Posterior vena cava (tissue), 2 donors: ENCODE measurements at regions not wholly inside any gene's neighbourhood (a gene's known extent, or its start where the extent isn't known, plus 50 kb on each side); places are given as distances from the start of the nearest gene placed in this dataset.
"Not testable (repeated sequence)": the region's sequence is repeated elsewhere in the genome, so short reads cannot be mapped to it uniquely, and the experiment has no call there.

ENCODE experiments used
- DNase-seq: peaks from one replicate; pipeline ENCODE4 v3.0.0-alpha.2; 2020; ENCODE audit warnings: low spot score
- intact Hi-C, 2 donors: fragments of 100-400 bp; cut with DNase I; formaldehyde crosslinking; loops; one replicate each; pipeline versions ENCODE4 v1.14.1 to v1.14.2; 2022 to 2023
- donor health status: DM: yes; HTN: yes; CAD: no.
- donor health status: DM: yes; HTN: yes; CAD: no.

DNA sequence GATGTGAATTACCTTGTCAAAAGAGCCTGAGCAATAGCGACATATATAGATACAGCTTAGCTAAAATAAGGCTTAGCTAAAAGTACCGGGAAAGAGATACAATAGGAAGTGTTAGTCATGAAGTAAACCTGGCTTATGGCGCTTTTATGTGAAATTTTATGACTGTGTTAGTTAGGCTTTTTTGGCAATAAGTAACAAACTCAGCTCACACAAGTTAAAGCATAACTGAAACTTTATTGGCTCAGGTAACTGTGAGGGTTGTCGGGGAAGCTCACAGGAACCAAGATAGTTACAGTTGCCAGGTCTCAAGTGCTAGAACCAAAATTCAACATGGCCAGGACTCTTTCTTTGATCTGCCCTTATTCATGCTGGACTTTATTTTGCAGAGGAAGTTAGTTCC, 925.0 kb upstream of the GYPC start:
- intact Hi-C loops, result no loop called here
- DNase-seq, result no peak

DNA sequence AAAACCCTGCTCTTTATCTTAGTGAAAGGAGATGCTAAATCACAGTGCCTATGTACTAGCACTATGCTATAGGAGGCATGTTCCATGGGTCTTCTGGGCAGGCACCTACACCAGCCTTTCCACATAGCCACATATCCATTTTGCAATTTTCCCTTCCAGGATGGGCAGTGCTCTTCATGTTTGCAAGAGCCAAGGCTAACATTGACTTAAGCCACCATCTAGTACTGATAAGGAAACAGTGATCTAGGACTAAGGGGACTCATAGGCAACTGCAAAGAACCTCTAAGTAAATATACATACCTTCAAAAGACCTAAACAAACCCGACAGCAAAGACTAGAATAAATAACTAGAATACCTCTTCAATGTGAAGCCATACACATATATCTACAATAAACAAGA, 919.7 kb upstream of the GYPC start:
- no peak for DNase-seq
- intact Hi-C loops, result no loop called here

DNA sequence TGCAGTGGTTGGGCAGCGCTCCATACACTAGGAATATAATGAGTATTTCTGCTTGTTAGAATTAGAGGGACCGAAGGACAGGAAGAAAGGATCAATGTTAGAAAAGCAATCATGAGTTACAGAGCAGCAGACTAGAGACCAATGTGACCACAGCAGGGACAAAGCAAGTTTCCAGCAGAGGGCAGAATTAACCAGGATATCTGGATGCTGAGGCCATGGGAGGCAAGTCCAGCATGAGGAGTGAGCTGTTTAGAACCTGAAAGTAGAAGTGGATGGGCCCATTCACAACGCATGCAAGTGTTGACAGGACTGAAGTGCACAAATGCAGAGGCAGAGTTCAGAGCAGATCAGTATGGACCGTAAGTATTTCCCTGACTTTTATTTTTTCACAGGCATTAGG, 910.4 kb upstream of the GYPC start:
- intact Hi-C loops, result no loop called here
- no peak for DNase-seq

DNA sequence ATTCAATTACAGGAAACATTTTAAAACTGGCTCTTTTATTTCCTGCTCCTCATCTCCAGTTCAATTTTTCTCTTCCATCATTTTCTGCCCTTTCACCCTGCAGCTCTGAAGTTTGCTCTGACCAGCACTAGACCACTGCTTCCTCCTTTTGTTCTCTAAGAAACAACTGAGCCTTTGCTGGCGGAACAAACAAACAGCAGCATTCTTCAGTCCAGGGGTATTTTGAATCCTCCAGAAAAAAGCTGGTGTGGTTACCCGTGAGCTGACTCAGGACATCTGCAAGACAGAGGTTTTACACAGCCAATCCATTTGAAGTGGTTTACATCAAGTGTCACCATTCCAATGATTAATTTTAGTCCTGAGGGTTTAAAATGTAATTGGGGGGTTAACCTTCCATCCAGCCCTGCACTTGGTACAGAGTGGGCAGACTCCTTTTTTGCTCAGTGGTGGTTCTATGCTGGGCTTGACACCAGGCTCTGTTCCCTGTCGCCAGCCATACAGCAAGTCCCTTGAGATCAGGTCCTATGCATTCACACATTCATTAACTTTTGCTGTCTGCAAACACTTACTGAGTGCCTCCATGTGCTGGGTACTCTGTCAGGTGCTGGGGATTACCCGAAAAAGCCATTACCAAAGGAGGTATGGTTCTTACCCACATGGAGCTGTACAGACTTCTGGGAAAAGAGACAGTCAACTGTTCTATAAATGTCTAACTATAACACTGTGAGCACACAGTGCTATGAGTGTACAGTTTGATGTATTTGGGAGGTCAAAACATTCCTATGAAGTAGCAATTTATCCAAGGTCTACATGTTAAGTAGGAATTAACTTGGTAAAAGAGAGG, 909.4 kb upstream of the GYPC start:
- intact Hi-C loops, result no loop called here
- DNase-seq, result no peak

DNA sequence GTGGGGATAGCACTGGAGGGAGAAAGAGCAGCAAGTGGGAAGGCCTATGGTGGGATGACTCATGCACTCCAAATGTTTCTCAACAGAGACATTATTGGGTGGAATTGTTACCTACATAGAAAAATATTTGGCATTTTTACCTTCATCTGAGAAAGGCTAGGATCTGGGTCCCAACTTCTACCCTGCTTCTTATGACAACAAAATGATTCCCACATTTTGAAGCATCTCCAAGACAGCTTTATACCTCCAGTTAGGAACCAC, 908.9 kb upstream of the GYPC start:
- no peak for DNase-seq
- intact Hi-C loops, result no loop called here

DNA sequence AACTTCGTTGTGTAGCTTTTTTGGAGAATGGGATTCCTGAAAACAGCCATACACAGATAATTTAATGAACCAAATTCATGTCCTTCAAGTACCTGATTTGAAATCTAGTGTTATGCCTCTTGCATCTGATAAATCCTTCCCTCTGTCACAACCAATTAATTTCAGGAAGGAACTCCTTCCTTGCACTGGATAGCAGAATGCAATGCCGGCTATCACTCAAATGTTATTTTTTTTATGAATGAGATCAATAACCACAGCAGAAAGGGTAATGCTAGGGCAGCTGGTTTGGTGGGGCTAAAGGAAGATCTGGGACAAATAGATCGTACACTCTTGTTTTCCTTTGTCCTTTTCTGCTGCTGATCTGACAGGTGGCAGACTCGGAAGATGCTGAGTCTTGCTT, 899.5 kb upstream of the GYPC start:
- DNase-seq, result no peak
- intact Hi-C loops, result no loop called here

DNA sequence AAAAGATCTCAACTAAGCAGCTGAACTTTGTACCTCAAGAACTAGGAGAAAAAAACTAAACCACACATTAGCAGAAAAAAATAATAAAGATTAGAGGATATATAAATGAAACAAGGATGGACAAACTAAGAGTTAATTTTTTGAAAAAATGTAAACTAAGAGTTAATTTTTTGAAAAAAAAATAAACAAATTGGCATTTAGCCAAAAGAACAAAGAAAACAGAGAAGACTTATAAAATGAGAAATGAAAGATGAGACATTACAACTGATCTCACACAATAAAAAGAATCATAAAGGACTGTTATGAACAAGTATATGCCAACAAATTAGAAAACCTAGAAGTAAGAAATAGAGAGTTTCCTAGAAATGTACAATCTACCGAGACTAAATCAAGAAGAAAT, 859.2 kb upstream of the GYPC start:
- intact Hi-C loops, result no loop called here

DNA sequence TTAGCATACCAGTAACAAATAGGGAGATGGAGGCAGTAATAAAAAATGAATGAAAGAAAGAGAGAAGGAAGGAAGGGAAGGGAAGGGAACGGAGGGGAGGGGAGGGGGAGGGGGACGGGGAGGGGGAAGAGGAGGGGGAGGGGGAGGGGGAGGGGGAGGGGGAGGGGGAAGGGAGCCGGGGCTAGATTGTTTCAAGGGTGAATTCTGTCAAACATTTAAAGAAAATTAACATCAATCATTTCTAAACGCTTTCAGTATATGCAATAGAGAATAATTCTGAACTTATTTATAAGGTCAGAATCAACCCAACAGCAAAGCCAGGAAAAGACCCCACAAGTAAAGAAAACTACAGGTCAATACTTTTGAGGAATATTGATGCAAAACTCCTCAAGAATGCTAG, 858.8 kb upstream of the GYPC start:
- DNase-seq, result no peak
- intact Hi-C loops, result no loop called here

More for the DNA sequence above, 859.2 kb upstream of the GYPC start:
- DNase-seq, result no peak

DNA sequence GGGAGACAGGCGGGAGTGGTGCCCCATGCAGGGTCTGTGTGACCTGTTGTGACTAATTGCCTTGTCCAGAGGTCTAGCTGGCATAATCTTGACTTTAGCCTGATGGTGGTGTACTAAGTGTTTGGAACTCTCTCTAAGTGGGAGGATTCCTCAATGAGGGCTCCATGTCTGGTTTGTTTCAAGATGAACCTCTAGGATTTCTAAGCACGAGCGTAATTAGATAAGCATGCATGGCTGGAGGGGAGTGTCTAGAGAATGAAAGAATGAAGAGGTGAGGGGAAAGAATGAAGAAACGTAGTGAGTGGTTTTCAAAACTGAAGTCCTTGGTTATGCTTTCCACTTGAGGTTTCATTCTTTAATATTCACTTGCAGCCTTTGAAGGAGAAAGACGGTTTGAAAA, 833.2 kb upstream of the GYPC start:
- no peak for DNase-seq
- intact Hi-C loops, result no loop called here

DNA sequence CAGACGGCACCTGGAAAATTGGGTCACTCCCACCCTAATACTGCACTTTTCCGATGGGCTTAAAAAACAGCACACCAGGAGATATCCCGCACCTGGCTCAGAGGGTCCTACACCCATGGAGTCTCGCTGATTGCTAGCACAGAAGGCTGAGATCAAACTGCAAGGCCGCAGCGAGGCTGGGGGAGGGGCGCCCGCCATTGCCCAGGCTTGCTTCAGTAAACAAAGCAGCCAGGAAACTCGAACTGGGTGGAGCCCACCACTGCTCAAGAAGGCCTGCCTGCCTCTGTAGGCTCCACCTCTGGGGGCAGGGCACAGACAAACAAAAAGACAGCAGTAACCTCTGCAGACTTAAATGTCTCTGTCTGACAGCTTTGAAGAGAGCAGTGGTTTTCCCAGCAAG, 830.2 kb upstream of the GYPC start:
- DNase-seq, intact Hi-C loops: not testable (repeated sequence)

DNA sequence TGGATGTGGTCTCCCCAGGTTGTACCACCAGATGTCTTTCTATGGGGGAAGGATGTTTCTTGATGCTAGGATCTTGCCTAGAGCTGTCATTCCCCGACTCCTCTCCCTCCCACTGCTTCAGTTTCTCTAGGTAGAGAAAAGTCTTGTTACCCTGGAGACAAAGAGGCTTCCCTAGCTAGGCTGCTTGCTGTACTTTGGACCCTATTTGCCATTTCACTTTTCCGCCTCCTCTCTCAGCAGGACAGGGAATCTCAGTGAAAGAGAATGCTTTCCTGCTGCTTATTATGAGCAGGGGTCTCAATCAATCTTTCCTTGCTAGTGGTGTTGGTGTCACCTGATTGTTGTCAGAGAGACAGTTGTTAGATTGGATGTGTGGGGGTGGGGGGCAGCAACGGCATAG, 818.8 kb upstream of the GYPC start:
- no peak for DNase-seq
- intact Hi-C loops, result no loop called here

DNA sequence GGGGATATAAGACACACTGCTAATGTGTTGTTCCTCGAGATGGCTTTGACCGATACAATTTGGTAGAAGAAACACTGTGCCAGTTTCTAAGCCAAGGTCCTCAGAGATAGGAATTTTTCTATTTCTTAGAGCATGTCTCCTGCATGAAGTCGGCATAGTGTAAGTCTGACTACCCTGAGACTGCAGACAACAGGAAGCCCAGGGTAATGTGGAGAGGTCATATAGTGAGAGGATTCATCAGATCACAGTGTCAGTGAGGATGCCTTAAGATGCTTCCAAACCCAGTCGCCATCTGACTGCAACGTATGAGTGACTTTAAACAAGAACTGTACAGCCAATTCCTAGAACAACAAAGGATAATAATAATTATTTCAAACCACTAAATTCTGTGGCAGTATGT, 818.3 kb upstream of the GYPC start:
- intact Hi-C loops, result no loop called here

DNA sequence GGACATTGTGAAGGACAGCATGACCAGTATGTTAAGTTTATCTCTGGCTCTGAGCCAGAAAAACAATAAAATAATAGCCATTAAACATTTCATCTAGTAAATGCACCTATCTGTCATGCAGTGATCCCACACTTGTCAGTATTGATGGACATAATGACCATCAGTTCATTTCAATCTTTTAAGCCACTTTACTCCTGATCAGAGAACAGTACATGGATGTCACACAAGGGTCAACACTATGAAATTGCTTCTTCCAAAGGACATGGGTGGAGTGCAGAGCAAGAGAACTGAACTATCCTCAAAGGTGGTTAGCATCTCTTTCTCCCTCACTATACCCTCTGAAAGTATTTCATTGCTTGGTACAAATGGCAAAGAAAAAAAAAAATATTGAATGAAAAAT, 816.0 kb upstream of the GYPC start:
- DNase-seq, result no peak
- intact Hi-C loops, result no loop called here

More for the DNA sequence above, 818.3 kb upstream of the GYPC start:
- DNase-seq, result no peak

DNA sequence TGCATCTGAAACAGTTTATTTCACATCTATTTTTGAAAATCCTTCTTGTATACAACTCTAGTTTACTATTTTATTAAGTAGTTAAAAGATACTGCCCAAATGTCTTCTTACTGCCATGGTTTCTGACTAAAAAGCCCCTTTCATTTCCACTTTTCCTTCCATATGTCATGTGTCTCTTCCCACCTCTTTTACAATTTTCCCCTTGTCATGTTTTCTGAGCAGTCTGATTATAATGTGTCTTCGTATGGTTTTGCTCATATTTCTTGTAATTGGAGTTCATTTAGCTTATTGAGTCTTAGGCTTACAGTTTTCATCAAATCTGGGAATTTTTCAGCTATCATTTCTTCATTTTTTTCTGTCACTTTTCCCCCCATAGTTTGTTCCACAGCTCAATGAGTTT, 813.9 kb upstream of the GYPC start:
- intact Hi-C loops, result no loop called here
- no peak for DNase-seq

DNA sequence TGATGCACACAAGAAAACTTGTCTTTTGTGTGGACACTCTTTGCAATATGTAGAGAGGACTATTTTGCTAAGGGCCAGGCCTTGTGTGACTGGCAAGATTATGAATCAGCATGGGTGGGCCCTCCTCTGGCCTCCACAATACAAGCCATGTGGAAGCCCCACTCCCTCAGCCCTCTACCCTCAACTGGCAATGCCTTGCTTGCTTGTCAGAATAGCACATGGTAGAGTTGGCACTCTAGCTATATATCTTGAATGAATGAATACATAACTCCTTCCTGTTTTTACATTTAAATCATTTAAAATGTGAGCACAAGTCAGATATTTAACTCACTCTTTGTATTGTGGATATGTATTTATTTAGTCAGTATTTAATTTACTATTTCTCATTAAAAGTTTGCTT, 805.4 kb upstream of the GYPC start:
- no peak for DNase-seq
- intact Hi-C loops, result no loop called here

DNA sequence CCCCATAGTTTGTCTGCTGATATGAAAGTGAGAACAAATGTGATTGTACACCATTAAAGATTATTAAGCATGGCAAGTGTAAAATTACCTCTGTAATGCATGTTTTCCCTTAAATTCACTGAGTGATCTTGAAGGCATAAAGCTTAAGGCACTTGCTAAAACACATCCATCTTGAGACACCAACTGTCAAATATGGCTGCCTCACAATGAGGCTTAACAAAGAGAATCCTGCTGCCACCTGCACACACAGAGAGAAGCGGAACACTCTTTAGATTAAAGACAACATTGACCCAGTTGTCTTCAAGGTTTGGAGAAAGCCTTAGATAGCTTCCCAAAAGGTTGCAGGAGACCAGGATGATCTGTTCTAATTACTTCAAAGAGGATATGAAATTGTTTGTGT, 803.6 kb upstream of the GYPC start:
- intact Hi-C loops, result no loop called here
- no peak for DNase-seq

DNA sequence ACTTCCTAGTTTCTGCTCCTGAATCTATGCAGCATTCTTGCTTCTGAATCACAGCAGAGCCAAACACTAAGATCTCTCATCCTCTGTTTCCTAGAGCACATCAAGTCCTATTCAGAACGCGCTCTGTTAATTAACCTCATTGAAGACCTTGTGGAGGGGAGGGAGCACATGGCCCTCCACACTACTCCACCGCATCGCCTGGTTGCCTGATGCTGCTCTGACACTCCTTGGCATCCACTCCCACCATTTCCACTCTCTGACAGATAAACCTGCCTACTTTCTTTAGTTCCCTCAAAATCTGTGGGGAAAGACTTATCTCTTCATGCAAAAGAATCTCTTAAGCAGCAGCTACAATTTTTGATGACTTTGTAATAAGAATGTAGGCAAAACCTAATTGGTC, 802.3 kb upstream of the GYPC start:
- intact Hi-C loops, result no loop called here

DNA sequence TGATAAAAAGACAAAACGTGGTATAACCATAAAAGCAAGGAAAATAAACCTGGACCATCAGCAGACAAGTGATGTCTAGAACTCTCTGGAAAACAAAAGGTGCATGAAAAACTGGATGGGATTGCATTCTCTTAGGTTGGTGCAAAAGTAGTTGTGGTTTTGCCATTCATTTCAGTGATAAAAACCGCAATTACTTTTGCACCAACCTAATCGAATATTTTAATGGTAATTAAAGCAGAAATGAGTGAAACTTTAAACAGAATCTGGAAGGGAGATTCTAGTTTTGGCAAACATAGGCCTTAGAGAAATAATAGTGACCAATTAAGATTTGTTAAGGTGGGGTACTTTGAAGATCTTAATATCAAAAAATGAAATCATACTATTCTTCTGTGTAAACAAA, 800.8 kb upstream of the GYPC start:
- intact Hi-C loops, result no loop called here
- no peak for DNase-seq

More for the DNA sequence above, 802.3 kb upstream of the GYPC start:
- DNase-seq, result no peak

DNA sequence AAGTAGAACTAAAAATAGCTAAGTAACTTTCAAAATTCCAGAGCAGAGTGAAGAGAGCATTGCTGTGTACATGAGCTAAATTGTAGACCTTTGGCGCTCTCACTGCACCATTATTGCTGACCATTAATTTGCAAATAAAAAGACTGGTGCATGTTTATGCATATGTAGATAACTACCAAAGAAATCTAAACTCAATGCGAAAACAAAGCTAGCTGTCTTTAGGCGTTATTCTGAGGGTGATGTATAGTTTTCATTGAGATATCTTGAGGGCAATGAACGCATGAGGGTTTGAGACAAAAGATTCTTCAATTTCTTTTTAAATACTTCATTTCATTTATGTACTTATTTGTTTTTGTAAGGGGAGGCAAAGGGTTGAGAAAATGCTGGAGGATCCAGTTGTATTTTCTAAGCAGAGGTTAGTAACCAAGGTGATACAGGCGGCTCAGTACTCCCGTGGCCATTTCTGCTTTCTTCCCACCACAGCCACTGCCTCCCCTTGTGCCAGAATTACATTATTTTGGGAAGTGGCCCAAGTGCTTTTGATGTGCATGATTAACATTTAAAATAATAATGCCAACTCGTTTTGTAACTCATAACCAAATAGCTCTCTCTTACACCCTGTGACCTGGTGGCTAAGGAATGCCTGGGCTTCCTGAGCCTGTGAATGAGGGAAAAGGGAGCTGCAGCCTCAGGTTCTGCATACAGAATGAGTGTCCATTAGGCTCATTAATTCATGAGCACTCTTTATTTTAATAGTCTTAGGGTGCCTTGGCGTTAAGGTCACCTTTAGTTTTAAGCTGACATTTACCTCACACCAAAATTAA, 797.8 kb upstream of the GYPC start:
- no peak for DNase-seq
- intact Hi-C loops, result loop anchor here in 1 of 2 donors (2.0 kb wide), 1 partner anchor 39 kb away; no protein-coding TSS in a partner anchor

DNA sequence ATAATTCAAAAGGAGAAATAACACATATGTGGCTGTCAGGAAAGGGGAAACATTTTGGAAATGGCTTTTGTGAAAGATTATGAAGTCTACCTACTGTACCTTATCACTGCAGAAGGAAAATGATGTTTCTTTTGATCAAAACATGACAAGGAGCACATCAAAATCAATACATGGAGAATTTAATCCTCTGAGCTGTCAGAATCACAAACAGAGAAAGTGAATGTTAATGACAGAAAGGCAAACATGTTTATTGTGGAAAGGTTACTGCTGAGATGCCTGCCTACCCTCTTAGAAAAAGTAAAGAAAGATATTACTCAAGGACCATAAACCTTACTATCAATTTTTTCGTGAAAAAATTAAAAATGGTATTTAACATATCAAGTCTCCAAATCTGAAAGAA, 794.5 kb upstream of the GYPC start:
- intact Hi-C loops, result no loop called here
- no peak for DNase-seq

DNA sequence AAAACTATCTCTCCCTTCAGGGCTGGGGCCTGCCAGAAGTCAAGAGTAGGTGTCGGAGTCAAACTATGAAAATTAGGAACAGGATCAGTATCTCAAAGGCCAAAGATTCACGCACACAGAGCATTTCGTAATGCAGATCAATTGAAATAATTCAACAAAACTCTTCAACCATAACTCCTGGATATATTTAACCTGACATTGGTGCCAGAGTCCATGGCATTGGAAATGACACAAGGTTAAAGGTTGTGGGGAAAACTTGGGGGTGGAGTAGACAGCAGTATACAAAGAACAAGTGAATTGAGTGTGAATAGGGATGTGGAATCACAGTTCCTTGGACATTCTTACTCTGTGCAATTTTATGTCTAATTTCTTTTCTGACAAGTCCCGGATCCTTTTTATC, 788.0 kb upstream of the GYPC start:
- intact Hi-C loops, result no loop called here
- DNase-seq, result no peak
